HL-60 (cell line): ENCODE measurements at regions not wholly inside any gene's neighbourhood (a gene's known extent, or its start where the extent isn't known, plus 50 kb on each side); places are given as distances from the start of the nearest gene placed in this dataset.

Experiments used
- GABPA ChIP-seq: IDR thresholded peaks from 2 replicates; pipeline ENCODE4 v1.6.1; 2012; ENCODE audit warnings: low read depth
- POLR2AphosphoS5 ChIP-seq: IDR thresholded peaks from 2 replicates; pipeline ENCODE4 v1.6.1; 2012; ENCODE audit warnings: low read depth
- TF ChIP-seq, protein P1 (sequence below): IDR thresholded peaks from one replicate; pipeline ENCODE4 v1.5.1; 2011; ENCODE audit warnings: low read length, control low read depth, inconsistent platforms; ENCODE audit not compliant: insufficient read depth
- TF ChIP-seq, protein P2 (sequence below): IDR thresholded peaks from 2 replicates; pipeline ENCODE4 v1.6.1; 2012; ENCODE audit warnings: low read depth; ENCODE audit not compliant: insufficient replicate concordance

DNA sequence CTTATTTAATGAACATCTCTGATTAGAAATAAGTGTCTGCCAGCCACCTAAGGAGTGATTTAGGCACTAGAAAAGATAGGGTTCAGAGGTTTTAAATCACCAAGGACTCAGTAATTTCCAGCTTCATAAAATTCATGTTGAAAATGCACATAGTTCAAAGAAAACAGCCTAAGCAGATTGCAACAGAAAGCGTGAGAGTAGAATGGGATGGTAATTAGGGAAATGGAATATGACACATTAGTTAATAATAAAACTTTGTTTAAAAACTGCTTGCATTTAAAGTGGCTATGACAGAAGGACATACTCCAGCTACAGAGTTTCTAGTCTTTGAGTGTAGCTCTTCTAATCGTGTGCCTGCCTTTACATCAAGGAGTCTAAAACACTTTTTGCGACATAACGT, 490.8 kb downstream of the TLE4 start:
- TF ChIP-seq, protein P1, sequence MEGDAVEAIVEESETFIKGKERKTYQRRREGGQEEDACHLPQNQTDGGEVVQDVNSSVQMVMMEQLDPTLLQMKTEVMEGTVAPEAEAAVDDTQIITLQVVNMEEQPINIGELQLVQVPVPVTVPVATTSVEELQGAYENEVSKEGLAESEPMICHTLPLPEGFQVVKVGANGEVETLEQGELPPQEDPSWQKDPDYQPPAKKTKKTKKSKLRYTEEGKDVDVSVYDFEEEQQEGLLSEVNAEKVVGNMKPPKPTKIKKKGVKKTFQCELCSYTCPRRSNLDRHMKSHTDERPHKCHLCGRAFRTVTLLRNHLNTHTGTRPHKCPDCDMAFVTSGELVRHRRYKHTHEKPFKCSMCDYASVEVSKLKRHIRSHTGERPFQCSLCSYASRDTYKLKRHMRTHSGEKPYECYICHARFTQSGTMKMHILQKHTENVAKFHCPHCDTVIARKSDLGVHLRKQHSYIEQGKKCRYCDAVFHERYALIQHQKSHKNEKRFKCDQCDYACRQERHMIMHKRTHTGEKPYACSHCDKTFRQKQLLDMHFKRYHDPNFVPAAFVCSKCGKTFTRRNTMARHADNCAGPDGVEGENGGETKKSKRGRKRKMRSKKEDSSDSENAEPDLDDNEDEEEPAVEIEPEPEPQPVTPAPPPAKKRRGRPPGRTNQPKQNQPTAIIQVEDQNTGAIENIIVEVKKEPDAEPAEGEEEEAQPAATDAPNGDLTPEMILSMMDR = no peak
- TF ChIP-seq POLR2AphosphoS5 (no peak), GABPA (no peak)
- TF ChIP-seq, protein P2, sequence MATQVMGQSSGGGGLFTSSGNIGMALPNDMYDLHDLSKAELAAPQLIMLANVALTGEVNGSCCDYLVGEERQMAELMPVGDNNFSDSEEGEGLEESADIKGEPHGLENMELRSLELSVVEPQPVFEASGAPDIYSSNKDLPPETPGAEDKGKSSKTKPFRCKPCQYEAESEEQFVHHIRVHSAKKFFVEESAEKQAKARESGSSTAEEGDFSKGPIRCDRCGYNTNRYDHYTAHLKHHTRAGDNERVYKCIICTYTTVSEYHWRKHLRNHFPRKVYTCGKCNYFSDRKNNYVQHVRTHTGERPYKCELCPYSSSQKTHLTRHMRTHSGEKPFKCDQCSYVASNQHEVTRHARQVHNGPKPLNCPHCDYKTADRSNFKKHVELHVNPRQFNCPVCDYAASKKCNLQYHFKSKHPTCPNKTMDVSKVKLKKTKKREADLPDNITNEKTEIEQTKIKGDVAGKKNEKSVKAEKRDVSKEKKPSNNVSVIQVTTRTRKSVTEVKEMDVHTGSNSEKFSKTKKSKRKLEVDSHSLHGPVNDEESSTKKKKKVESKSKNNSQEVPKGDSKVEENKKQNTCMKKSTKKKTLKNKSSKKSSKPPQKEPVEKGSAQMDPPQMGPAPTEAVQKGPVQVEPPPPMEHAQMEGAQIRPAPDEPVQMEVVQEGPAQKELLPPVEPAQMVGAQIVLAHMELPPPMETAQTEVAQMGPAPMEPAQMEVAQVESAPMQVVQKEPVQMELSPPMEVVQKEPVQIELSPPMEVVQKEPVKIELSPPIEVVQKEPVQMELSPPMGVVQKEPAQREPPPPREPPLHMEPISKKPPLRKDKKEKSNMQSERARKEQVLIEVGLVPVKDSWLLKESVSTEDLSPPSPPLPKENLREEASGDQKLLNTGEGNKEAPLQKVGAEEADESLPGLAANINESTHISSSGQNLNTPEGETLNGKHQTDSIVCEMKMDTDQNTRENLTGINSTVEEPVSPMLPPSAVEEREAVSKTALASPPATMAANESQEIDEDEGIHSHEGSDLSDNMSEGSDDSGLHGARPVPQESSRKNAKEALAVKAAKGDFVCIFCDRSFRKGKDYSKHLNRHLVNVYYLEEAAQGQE = no peak
